ENCODE measurements at regions not wholly inside any gene's neighbourhood (a gene's known extent, or its start where the extent isn't known, plus 50 kb on each side); places are given as distances from the start of the nearest gene placed in this dataset.

DNA sequence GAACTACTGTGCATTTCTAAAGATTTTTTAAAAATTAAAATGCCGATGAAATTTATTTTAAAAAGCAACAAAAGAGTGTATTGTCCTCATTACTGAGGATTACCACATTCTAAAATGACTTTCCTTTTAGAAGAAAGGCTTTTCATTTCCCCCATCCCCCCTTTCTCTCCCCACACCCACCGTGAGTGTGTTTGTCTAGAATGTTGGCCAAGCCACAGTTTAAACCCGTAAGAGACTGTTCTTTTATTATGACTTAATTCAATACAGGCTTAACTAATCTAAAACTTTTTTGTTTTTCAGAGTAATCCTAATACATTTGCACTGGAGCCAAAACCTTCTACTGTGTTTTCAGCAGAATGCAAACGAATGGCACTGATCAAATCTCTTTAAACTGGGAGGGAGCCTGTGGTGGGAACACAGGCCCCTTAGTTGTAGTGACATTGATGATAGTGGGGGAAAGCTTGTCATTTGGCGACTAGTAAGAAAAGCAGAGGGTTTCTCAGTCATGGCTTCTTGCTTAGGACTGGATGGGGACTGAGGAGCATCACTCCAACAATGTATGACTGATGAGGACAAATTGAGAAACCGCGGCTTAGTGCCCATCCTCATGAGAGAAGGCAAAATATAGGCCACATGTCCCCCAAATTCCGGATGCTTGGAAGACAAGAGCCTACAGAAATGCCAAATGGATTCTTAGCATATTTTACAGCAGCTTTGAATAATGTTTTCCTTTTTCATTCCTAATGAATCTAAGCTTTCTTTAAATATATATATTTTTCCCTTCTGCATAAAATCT is 154.0 kb upstream of the SMIM21 start:
- no peak for ATAC-seq

DNA sequence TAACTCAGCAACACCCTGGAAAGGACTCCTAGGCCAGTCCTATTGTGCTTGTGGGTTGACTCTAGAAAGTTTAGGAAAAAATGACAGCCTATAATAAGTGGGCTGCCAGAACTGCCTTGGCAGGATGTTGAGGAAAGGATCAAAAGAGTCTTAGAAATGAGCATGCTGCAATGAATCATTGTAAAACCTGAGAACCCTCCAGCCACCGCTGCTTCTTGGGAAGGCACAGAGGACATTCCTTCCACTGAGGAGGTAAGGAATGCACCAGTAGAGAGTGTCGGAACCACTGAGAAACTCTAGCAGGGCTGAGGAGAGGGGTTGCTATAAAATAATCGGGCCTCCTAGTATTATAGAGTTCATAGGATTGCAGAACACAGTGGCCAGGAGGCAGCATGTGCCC is 146.7 kb upstream of the SMIM21 start:
- ATAC-seq = no peak

DNA sequence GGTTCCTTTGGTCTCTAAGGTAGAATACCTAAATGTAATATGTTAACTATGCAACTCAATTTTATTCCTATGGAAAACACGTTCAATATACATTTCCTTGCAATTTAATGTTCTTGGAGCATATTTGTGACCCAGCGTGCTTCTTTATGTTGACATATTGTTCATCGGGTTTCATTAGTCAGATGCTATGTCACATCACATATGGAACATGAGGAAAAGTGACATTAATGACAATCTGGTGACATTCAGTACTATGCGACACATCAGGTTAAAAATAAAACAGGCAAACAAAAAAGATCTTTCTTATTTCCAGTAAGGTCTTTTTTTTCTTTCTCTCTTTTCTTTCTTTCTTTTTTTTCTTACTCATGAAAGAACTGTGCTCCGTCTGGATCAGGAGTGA is 135.6 kb upstream of the SMIM21 start:
- no peak for ATAC-seq

DNA sequence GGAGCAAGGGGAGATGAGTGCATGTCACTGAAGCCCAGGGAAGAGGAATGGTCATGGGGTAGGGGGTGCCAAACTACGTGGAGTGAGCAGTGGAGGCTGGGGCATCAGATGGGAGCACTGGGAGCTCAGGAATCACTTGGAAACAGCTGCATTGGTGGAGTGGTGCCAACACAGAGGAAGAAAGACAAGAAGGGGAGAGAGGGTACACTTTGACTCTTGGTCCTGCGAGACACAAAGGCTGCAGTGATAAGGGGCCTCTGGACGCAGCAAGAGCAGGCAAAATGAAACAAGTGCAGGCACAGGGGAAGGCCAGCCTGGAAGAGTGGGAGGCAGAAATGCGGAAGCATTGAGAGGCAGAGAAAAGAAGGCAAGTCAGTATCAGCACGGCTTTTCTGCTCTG is 134.7 kb upstream of the SMIM21 start:
- ATAC-seq = no peak

DNA sequence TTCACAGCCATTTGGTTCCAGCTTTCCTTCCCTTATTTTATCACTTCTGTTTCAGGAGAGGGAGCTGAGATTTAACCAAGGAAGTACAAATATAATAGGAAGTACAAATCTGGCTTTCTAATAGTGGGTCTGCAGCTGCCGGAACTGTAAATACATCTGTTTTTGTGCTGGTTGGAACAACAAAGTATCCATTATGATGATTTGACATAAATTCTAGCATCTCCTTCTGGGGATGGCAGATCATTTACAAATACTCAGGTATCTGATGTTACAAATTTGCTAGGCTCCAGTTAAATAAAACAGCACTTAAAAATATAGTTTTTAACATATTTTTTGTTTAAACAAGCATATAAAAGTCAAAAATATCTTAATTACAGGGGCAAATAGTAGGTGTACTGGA is 131.3 kb upstream of the SMIM21 start:
- ATAC-seq = no peak

DNA sequence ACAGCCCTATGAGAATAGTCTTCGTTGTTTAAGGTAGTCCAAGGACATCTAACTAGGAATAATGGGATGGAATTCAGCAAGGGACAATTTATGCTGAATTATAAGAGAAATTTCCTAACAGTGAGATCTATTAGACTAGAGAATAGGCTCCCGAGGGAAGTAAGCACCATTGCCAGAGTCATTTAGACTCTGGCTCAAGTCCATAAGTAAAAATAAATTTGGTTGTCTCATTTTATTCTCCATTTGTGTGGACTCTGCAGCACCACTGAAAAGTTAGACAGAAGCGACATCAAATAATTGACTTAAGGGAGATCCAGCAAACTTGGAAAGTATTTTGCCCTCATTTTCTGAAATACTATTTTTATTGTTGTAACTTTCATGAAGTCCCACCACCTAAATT is 129.3 kb upstream of the SMIM21 start:
- ATAC-seq = no peak

DNA sequence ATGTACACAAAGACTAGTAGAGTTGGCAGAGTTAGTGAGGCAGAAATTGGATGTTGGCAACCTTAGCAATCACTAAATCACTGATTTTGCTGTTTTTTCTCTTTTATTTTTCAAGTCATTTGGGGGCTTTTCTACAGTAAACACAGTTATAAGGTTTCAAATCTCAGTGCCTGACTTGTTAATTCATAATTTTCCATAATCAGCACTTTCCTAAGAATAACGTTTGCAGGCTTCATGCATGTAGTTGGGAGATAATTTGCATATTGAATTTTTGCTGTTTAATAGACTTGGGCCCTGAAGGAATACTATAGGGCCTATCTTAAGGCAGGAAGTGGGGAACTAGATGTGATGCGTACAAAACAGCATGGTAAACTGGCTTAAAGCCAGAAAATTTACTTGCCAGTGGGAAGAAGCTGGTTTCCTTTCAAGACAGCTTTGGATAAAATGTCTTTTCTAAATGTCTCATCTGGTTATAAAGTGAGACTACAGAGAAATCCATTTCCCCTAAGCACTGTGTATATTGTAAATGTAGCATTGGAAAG is 127.2 kb upstream of the SMIM21 start:
- no peak for ATAC-seq

DNA sequence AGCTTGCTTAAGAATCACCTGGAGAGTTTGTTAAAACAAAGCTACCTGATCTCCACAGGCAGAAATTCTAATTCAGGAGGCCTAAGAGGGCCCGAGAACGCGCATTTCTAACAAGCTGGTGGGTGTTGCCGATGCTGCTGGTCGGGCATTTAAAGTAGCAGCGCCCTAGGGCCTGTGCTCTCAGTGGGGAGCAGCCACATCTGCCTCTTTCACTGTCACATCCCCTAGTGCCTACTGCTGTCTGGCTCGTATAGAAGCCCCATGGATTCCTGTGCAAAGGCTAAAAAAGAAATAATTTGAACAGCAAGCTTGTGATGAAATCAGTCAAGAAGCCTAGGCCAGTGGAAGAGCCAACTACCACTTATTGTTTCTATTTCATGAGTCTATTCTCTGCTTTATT is 126.7 kb upstream of the SMIM21 start:
- ATAC-seq = no peak

DNA sequence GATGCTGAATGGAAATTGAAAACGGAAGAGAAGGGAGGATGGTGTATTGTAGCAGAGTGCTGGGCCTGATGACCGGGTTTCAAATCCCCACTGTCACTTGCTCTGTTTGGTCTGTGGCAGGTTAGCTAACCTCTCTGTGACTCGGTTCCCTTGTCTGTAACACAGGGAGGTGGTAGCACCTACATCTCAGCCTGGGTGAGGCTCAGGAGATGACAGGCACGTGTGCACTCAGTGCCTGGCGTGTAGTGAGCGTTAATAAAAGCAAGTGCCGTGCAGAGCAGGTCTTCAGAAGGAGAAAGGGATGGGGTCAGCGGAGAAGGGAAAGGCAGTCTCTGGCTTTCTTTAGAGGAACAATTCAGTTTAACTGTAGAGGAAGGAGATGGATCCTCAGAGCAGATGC is 125.5 kb upstream of the SMIM21 start:
- ATAC-seq = no peak

DNA sequence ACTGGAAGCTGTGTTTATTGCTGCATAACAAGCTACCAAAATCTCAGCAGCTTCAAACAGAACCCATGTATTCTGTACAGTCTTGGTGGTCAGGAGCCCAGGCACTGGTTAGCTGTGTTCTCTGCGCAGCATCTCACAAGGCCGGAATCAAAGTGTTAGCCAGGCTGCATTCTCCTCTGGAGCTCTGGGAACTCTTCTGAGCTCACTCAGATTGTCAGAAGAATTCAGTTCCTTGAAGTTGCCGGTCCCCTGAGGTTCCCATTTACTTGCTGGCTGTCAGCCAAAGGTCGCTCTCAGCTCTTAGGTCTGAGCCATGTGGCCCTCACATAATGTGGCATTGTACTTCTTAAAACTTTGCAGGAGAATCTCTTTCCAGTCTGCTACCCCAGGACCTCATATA is 123.6 kb upstream of the SMIM21 start:
- no peak for ATAC-seq

DNA sequence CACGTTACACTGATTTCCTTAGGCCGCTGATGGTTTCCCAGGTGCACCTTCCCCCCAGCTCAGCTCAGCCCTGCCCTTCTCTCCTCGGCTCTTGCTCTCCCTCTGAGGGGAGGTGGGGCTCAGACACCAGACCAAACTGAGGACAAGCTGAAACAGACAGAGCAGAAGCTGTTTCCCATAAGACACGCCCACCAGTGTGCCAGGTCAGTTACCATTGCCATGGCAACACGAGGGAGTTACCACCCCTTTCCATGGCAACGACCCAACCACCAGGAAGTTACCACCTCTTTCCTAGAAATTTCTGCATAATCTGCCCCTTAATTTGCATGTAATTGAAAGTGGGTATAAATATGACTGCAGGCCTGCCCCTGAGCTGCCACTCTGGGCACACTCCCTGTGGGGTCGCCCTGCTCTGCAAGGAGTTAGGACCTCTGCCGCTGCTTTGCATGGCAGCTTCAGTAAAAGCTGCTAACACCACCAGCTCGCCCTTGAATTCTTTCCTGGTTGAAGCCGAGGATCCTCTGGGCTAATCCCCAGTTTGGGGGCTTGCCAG is 120.9 kb upstream of the SMIM21 start:
- no peak for ATAC-seq

DNA sequence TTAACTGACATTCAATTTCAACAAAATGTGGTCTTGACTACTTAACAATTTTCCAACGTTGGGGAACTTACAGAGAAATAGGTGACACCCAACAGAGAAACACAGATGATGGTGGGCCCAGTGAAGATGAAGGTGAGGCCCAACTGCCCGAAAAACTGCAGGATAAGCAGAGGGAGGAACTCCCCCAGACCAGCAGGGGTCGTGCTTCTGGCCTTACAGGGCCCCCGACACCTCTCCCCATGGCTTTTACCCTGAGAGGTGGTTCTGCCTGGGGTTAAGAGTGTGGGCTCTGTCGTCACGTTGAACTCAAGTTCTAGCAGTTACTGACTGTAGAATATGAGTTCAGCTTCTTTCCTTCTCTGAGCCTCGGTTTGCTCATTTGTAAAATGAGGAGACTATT is 119.5 kb upstream of the SMIM21 start:
- no peak for ATAC-seq

DNA sequence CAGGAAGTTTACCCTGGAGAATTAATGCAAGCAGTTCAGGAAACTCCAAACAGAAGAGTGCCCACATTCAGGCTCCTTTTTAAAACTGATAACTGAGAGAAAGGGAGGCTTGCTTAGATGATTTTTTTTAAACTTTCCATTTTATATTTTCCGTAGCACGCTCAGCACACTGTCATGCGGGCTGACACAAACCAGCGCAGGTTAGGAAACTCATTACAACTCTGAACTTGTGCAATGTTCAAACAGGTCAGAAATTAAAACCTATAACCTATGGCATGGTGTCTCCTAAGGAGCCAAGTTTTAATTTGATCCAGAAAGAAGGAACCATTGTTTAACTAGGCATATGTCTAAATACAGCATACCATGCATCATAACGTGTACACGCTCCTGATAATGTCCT is 117.7 kb upstream of the SMIM21 start:
- ATAC-seq = no peak

DNA sequence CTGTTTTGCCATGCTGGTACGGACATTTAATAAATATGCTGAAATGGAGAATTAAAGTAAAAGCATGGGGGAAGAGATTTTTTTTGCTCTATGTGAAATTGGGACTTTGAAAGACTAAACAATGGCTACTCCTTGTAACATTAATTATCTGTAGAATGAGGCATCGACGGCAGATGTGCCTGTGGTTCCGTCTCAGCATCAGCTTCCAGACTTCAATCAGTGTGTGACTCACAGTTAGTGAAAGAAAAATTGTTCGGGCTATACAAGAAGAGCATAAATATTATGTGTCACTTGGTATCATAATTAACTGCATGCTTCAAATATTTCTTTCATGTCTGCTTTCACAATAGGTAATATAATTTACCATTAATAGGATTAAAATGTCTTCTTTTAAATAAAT is 117.0 kb upstream of the SMIM21 start:
- no peak for ATAC-seq

DNA sequence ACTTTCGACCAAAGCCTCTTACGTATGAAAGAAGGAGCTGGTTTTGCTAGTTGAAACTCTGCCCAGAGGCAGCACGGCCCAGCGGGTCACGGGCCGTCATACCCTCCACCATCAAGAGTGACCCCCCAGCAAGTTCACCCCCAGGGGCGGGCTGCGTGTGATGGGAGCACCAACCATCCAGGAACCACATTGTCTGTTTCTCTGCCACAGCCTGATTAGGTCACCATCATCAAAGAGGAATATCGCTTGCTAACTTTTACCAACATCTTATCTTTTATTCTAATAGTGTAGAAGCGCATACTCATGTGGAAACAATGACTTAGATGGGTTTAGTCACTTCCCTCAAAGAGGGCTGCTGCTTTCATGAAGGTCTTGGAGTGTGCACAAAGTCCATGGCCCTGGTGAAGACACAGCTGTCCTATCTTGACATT is 116.6 kb upstream of the SMIM21 start:
- no peak for ATAC-seq

DNA sequence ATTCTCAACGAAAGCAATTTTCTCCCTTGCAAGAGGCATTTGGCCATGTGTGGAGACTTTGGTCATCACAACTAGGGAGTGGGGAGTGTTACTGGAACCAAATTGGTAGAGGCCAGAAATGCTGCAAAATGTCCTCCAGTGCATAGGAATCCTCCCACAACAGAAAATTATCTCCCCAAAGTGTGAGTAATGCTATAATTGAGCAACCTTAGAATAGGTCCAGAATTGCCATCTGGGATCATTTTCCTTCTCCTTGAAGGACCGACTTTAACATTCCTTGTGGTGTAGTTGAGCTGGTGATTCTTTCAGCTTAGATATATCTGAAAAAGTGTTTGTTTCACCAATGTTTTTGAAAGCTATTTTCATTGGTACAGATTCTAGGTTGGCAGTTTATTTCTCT is 111.2 kb upstream of the SMIM21 start:
- ATAC-seq = no peak

DNA sequence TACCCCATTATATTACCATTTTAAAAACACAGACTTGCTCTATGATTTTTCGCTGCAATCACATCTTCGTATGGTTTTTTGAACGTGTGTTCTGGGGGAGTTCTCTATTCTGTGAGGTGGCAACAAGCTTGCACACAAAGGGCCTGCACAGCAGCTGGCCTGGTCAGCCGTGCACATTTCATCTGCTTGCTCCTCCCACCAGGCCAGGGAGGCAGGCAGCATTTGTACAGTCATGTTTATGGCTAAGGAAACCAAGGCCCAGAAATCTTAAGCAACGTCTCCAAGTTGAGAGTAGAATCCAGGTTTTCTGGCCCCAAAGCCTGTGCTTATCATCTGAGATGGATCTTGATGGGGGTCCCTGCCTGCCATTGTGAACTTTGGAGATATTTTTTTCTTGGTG is 106.4 kb upstream of the SMIM21 start:
- ATAC-seq = no peak

DNA sequence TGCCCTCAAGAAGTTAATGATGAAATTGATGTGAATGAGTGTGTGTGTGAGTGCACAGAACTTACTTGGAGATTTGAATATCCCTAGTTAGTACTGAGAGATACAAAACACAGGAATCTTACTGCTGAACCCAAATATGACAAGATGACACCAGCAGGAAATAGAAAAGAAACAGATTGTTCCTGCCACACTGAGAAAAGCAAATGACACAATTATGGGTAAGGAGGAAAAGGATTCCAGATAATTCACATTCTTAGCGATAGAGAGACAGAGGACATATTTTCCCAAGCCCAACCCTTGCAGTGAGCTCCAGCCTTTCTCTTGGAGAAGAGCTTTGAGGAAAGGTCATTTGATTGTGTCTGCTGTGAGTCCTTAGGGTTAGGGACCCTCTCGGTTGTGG is 105.7 kb upstream of the SMIM21 start:
- ATAC-seq = no peak

DNA sequence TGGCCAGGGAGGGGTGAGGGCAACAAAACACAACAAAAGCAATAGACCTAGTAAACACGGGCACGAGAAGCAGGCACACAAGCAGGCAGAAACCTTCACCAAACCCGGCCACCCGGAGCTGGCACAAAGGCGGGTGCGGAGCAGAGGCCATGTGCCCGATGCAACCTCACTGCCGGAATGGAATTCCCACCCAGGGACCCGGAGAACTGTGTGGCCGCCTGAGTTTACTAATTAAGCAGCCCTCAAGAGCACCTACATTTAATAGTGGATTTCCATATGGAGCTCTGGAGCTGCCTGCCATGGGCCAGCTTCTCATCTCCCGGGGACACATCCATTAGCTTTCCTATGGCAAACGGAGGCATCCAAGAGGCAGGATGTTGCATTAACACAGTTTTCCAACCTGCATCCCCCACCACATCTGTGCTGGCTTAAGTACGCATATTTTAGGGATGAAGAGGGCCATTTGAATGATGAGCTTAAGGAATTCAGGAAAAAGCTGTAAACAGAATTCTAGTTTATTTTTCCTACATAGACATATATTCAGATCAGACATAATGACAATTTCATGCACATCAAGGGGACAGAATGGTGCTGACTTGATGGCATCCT is 104.5 kb upstream of the SMIM21 start:
- no peak for ATAC-seq

DNA sequence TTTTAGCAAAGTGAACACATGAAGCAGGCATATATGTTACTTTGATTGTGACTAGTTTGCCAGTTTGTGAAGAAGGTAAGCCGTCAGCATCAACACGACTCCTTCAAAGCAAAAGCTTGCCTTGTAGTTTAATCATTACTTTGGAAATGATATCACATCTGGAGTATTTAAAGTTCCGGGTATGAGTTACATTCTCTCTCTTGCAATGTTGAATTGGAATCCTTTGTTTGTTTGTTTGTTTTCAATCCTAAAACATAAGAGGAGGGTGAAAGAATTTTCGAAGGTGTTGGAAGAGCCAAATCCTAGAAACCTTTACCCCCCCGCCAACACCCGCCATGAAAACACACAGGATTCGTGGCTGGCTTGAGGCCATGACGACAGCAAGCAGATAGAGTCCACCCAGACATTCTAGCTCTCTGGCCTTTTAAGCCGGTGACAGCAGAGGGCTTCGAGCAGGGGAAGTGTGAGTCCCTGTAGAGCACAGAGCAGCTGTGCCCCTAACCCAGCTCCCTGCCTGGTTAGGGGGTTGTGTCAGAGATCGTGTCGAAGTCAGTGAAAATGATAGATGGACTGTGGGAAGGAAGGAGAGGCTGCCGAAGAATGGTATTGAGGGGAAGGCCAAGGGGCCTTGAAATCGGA is 103.8 kb upstream of the SMIM21 start:
- no peak for ATAC-seq

DNA sequence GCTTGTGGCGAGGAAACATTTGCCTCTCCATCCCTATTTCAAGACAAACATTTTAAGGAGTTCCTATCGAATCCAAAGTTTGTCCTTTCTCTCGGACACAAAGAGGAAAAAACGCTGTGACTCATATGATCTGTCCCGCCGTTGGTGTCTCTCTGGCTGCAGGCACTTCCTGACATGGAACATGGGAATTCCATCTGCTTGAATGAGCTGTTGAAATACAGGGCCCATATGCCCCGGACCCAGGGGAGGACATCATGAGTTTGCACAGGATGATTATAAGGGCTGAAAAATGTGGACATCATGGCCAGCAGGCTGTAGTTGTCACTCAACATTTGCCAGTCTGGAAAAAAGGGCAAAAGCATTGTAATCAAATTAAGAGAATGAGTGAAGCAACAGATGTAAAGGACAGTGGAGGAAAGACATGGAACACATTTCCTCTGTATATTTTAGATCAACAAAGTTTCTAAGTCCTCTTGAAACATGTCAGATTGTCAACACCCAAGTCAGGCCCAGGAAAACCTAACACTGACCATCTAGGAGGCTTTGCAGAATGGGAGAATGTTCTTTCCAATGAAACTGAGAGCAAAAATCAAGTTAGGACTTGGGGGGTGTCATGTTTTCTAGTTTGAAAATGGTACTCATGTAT is 103.2 kb upstream of the SMIM21 start:
- no peak for ATAC-seq

DNA sequence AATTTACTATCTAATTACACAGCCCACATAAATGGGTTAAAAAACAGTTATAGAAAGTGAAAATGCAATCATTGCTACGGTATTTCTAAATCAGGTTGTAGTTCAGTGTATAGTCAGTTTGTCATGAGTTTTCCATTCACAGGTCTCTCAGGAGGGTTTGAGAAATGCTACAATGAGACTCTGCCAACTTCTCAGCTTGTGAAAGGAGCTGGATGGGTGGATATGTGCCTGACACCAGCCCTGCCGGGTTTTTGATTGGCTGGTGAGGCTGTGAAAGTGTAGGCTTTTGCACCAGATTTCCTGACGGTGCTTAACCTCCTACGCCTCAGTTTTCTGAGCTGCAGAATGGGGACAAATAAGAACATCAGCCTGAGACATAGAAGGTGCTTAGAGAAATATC is 102.6 kb upstream of the SMIM21 start:
- ATAC-seq = no peak

DNA sequence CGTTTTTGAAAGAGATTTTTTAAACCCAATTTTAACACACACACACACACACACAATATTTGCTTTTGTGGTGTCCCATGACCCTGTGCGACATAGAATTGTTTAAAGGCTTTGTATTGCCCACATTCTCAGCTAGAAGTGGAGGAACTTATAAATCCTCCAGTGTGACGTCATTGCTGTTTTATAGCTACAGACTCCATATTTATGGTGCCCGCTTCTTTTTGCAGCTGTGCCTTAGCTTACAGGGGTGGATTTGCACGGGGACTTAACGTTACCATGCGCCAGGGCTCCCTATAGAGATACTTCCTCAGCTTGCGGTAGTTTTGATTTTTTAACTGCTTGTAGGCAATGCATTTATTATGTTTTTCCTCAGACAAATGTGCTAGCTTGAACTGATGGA is 101.9 kb upstream of the SMIM21 start:
- no peak for ATAC-seq

Measured in esophagus mucosa (tissue), 1 donor.